Endothelial cell of umbilical vein (primary cell): ENCODE measurements at regions not wholly inside any gene's neighbourhood (a gene's known extent, or its start where the extent isn't known, plus 50 kb on each side); places are given as distances from the start of the nearest gene placed in this dataset.

Experiments used
- BruUV-seq: library from RNA; stranded (reverse); fragments of 400-500 nt; replicated peaks from 2 replicates; lab custom pipeline; 2021; lab: Mats Ljungman, UMichigan
- CTCF ChIA-PET: fragments of 300-600, 350-600 bp; sonication (Branson Sonifier 250); formaldehyde crosslinking; loops from one replicate; lab custom pipeline; 2021; ENCODE audit warnings: antibody characterized with exemption, inconsistent platforms; lab: Charles Lee
- POLR2A ChIA-PET: fragments of 300-600, 350-600 bp; sonication (Branson Sonifier 250); formaldehyde crosslinking; loops from one replicate; lab custom pipeline; 2021; ENCODE audit warnings: antibody characterized with exemption, inconsistent platforms; lab: Charles Lee
- DNase-seq: peaks from one replicate; pipeline ENCODE4 v3.0.0-alpha.2; 2011; ENCODE audit warnings: low read depth, low spot score
- FAIRE-seq: peaks from 2 replicates; lab custom pipeline; 2011; peaks lifted over from hg19 to GRCh38; lab: Jason Lieb, UNC
- H2AFZ ChIP-seq: 2 replicates; pipeline ENCODE4 v1.6.0; 2012; ENCODE audit warnings: low read depth, low read length, control low read depth, inconsistent platforms
- H3K27ac ChIP-seq: 2 replicates; pipeline ENCODE4 v1.5.1; 2011; ENCODE audit warnings: low read depth, mild to moderate bottlenecking, control low read depth, low read length, moderate library complexity; ENCODE audit not compliant: insufficient read depth
- H3K27me3 ChIP-seq, 2 experiments: 2 replicates each; pipeline versions ENCODE4 v1.6.0 to v1.6.1; 2011; ENCODE audit warnings: low read length in 2 of 2, mixed read lengths in 1 of 2; ENCODE audit not compliant: control insufficient read depth in 2 of 2, insufficient read depth in 2 of 2
- H3K36me3 ChIP-seq, 2 experiments: 2 replicates in 1 of 2; 3 replicates in 1 of 2; pipeline ENCODE4 v1.5.1; 2011; ENCODE audit warnings: low read length in 2 of 2, mild to moderate bottlenecking in 1 of 2, moderate library complexity in 1 of 2; ENCODE audit not compliant: control insufficient read depth in 2 of 2, insufficient read depth in 2 of 2; ENCODE audit errors: extremely low read depth in 1 of 2
- H3K4me1 ChIP-seq: 3 replicates; pipeline ENCODE4 v1.5.1; 2011; ENCODE audit warnings: mild to moderate bottlenecking, low read length; ENCODE audit not compliant: control insufficient read depth, insufficient read depth; ENCODE audit errors: extremely low read depth
- H3K4me2 ChIP-seq: 2 replicates; pipeline ENCODE4 v1.6.1; 2011; ENCODE audit warnings: low read length, control low read depth, mixed read lengths; ENCODE audit not compliant: insufficient read depth
- H3K4me3 ChIP-seq, 3 experiments: fragments of 200-600 bp in 1 of 3; sonication (generic), shearing (Covaris generic) in 1 of 3; replicated peaks in 1 of 3; 2 replicates each; pipeline ENCODE4 v1.5.1; 2011 to 2016; ENCODE audit warnings: control low read depth in 3 of 3, low read length in 3 of 3, mild to moderate bottlenecking in 2 of 3, inconsistent platforms in 1 of 3, low read depth in 1 of 3, moderate library complexity in 1 of 3; ENCODE audit not compliant: insufficient read depth in 1 of 3
- H3K79me2 ChIP-seq: 2 replicates; pipeline ENCODE4 v1.6.0; 2012; ENCODE audit warnings: low read length, inconsistent platforms; ENCODE audit not compliant: control insufficient read depth, insufficient read depth
- H3K9ac ChIP-seq: replicated peaks from 2 replicates; pipeline ENCODE3; 2011; ENCODE audit warnings: low read length, control low read depth; ENCODE audit not compliant: insufficient read depth; ENCODE audit errors: extremely low read depth
- H3K9me1 ChIP-seq: replicated peaks from 3 replicates; pipeline ENCODE4 v1.6.0; 2011; ENCODE audit warnings: mild to moderate bottlenecking, low read length; ENCODE audit not compliant: control insufficient read depth, insufficient read depth; ENCODE audit errors: extremely low read depth
- H3K9me3 ChIP-seq: replicated peaks from 2 replicates; pipeline ENCODE4 v1.5.1; 2012; ENCODE audit warnings: low read length, inconsistent platforms; ENCODE audit not compliant: control insufficient read depth, insufficient read depth
- H4K20me1 ChIP-seq: replicated peaks from 2 replicates; pipeline ENCODE3; 2011; ENCODE audit warnings: mild to moderate bottlenecking, low read length; ENCODE audit not compliant: control insufficient read depth, insufficient read depth; ENCODE audit errors: extremely low read depth
- EZH2 ChIP-seq: IDR thresholded peaks from 2 replicates; pipeline ENCODE4 v1.6.1; 2012; ENCODE audit warnings: borderline replicate concordance, low read depth, mild to moderate bottlenecking, moderate library complexity, low read length, inconsistent platforms; ENCODE audit not compliant: severe bottlenecking
- FOS ChIP-seq: IDR thresholded peaks from 2 replicates; pipeline ENCODE4 v1.6.1; 2011; ENCODE audit warnings: mild to moderate bottlenecking, low read length, moderate library complexity, borderline replicate concordance; ENCODE audit not compliant: insufficient read depth
- GATA2 ChIP-seq: IDR thresholded peaks from 2 replicates; pipeline ENCODE4 v1.7.0; 2011; ENCODE audit warnings: low read depth, mild to moderate bottlenecking, moderate library complexity, mixed read lengths, low read length; ENCODE audit not compliant: insufficient read length, insufficient read depth
- JUN ChIP-seq: IDR thresholded peaks from 2 replicates; pipeline ENCODE4 v1.6.1; 2011; ENCODE audit warnings: borderline replicate concordance, low read depth; ENCODE audit not compliant: insufficient read length, insufficient read depth
- MYC ChIP-seq: IDR thresholded peaks from one replicate; pipeline ENCODE4 v1.6.1; 2011; ENCODE audit warnings: mild to moderate bottlenecking, low read depth, low read length
- POLR2A ChIP-seq: IDR thresholded peaks from 2 replicates; pipeline ENCODE4 v1.6.1; 2012; ENCODE audit warnings: low read depth, mild to moderate bottlenecking, control low read depth, low read length
- POLR2AphosphoS5 ChIP-seq: IDR thresholded peaks from 2 replicates; pipeline ENCODE4 v1.6.1; 2012; ENCODE audit warnings: low read depth, mild to moderate bottlenecking, control low read depth, low read length, moderate library complexity; ENCODE audit not compliant: insufficient read depth
- dilution Hi-C: fragments of 300-500 bp; cut with MboI; formaldehyde crosslinking; loops from one replicate; pipeline ENCODE4 v1.15.0; 2019; ENCODE audit warnings: low sequenced_read_pairs; ENCODE audit not compliant: extremely low pct_ligation_motif_present
- intact Hi-C: fragments of 100-400 bp; cut with micrococcal nuclease; formaldehyde crosslinking; loops from one replicate; pipeline ENCODE4 v1.10.0; 2022
- TF ChIP-seq, protein P1 (sequence below): IDR thresholded peaks from 2 replicates; pipeline ENCODE4 v1.6.1; 2011; ENCODE audit not compliant: insufficient read depth, insufficient read length
- TF ChIP-seq, protein P2 (sequence below), 2 donors: IDR thresholded peaks; 1 replicate in 1 of 2; 2 replicates in 1 of 2; pipeline ENCODE4 v1.5.1; 2011; ENCODE audit warnings: low read length in 2 of 2, mild to moderate bottlenecking in 2 of 2, moderate library complexity in 2 of 2, control low read depth in 1 of 2, inconsistent platforms in 1 of 2, low read depth in 1 of 2; ENCODE audit not compliant: insufficient read depth in 1 of 2; ENCODE audit errors: extremely low read depth in 1 of 2

DNA sequence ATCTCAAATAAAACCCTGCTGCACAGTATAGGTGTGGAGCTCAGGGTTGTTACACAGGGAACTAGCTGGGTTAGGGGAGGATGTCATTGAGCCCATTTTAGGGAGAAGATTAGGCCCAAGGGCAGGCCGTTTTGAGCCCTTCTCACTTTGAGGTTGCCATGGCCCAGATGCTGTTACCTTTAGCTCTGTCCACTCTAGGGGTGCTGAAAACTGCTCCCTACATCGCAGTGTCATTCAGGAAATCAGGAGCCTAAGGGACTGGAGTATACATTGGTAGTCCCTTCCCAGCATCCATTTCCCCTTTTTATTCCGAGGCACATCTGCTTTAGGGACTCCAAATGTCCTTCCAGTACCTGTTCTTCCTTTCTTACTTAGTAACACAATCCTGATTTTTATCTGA is 79.0 kb upstream of the SELENOK start:
- CTCF ChIA-PET, result no interaction called here
- dilution Hi-C loops, result no loop called here

More for the DNA sequence above, 79.0 kb upstream of the SELENOK start:
- intact Hi-C loops, result no loop called here
- DNase-seq, result no peak
- POLR2A ChIA-PET, result no interaction called here
- Histone ChIP-seq H4K20me1 (no peaks in the 10 kb centered on the region), H3K4me1 (no peaks in the 10 kb centered on the region), H3K27ac (no peak overlapping the region), H3K4me2 (no peak overlapping the region), H3K4me3 (no peak overlapping the region), H3K27me3 (no peaks in the 10 kb centered on the region), H2AFZ (no peak overlapping the region), H3K79me2 (no peaks in the 10 kb centered on the region), H3K9ac (no peak overlapping the region), H3K9me1 (no peaks in the 10 kb centered on the region), H3K36me3 (no peaks in the 10 kb centered on the region), H3K9me3 (peaks cover 2% of the 10 kb centered on the region)
- TF ChIP-seq JUN (no peak), POLR2A (no peak), EZH2 (no peak), GATA2 (no peak), MYC (no peak), FOS (no peak), POLR2AphosphoS5 (no peak)
- TF ChIP-seq, protein P1, sequence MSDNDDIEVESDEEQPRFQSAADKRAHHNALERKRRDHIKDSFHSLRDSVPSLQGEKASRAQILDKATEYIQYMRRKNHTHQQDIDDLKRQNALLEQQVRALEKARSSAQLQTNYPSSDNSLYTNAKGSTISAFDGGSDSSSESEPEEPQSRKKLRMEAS, result no peak
- TF ChIP-seq, protein P2, sequence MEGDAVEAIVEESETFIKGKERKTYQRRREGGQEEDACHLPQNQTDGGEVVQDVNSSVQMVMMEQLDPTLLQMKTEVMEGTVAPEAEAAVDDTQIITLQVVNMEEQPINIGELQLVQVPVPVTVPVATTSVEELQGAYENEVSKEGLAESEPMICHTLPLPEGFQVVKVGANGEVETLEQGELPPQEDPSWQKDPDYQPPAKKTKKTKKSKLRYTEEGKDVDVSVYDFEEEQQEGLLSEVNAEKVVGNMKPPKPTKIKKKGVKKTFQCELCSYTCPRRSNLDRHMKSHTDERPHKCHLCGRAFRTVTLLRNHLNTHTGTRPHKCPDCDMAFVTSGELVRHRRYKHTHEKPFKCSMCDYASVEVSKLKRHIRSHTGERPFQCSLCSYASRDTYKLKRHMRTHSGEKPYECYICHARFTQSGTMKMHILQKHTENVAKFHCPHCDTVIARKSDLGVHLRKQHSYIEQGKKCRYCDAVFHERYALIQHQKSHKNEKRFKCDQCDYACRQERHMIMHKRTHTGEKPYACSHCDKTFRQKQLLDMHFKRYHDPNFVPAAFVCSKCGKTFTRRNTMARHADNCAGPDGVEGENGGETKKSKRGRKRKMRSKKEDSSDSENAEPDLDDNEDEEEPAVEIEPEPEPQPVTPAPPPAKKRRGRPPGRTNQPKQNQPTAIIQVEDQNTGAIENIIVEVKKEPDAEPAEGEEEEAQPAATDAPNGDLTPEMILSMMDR (IDR thresholded peaks at IDR 0.05; ENCODE audit: extremely low read depth in 1 of 2, insufficient read depth in 1 of 2, low read depth in 1 of 2, low read length in 2 of 2), result no peak
- FAIRE-seq, result no peak
- BruUV-seq, result no TSS peak
